ENCODE measurements at regions not wholly inside any gene's neighbourhood (a gene's known extent, or its start where the extent isn't known, plus 50 kb on each side); places are given as distances from the start of the nearest gene placed in this dataset.

DNA sequence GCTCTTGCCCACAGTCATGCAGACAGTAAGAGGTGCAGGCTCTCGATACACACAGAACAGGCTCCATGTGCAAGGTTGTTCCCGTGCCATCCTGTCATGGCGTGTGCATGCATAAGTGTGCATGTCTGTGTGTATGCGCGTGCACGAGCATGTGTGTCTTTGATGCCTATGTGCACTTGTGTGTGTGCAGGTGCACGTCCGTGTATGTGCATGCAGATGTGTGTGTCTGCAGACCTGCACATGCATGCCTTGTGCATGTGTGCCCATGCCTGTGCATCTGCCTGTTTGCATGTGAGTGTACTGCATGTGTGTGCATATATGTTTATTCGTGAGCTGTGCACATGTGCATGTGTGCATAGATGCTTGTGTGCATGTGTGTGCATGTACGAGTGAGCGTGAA is 309.8 kb downstream of the TMEM121 start:
- H3K27ac ChIP-seq (ENCODE audit: insufficient read depth, low read length), result no peak overlapping the region
- no peak overlapping the region for H3K4me2 ChIP-seq (ENCODE audit: extremely low read depth, insufficient read depth, low read length)
- no peaks in the 10 kb centered on the region for H3K36me3 ChIP-seq (ENCODE audit: control insufficient read depth, insufficient read depth, low read length)
- H3K4me3 ChIP-seq (replicated peaks in 1 of 4; ENCODE audit: control extremely low read depth in 1 of 4, insufficient read depth in 1 of 4, low read depth in 3 of 4, low read length in 4 of 4), result no peak overlapping the region
- TF ChIP-seq, protein P1, sequence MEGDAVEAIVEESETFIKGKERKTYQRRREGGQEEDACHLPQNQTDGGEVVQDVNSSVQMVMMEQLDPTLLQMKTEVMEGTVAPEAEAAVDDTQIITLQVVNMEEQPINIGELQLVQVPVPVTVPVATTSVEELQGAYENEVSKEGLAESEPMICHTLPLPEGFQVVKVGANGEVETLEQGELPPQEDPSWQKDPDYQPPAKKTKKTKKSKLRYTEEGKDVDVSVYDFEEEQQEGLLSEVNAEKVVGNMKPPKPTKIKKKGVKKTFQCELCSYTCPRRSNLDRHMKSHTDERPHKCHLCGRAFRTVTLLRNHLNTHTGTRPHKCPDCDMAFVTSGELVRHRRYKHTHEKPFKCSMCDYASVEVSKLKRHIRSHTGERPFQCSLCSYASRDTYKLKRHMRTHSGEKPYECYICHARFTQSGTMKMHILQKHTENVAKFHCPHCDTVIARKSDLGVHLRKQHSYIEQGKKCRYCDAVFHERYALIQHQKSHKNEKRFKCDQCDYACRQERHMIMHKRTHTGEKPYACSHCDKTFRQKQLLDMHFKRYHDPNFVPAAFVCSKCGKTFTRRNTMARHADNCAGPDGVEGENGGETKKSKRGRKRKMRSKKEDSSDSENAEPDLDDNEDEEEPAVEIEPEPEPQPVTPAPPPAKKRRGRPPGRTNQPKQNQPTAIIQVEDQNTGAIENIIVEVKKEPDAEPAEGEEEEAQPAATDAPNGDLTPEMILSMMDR (conservative IDR thresholded peaks at IDR 0.05 in 1 of 2, IDR thresholded peaks at IDR 0.05 in 1 of 2; ENCODE audit: low read depth in 1 of 2, low read length in 2 of 2), result no peak
- TF ChIP-seq EZH2 (IDR thresholded peaks at IDR 0.05; ENCODE audit: low read length, missing control alignments), result no peak
- H3K9me3 ChIP-seq (ENCODE audit: control insufficient read depth, insufficient read depth, low read depth, low read length), result no peaks in the 10 kb centered on the region
- no peaks in the 10 kb centered on the region for H4K20me1 ChIP-seq (ENCODE audit: control insufficient read depth, extremely low read depth, insufficient read depth, low read length)
- no peaks in the 10 kb centered on the region for H3K4me1 ChIP-seq (ENCODE audit: control insufficient read depth, extremely low read depth, insufficient read depth, low read length)
- H3K9ac ChIP-seq (ENCODE audit: insufficient read depth, low read length), result no peak overlapping the region
- no peak for DNase-seq (ENCODE audit: low read depth in 2 of 2)
- no peaks in the 10 kb centered on the region for H3K27me3 ChIP-seq (ENCODE audit: control insufficient read depth, insufficient read depth, low read length)
- no peak overlapping the region for H2AFZ ChIP-seq (ENCODE audit: low read length)
- no peaks in the 10 kb centered on the region for H3K79me2 ChIP-seq (ENCODE audit: control insufficient read depth, insufficient read depth, low read length)

DNA sequence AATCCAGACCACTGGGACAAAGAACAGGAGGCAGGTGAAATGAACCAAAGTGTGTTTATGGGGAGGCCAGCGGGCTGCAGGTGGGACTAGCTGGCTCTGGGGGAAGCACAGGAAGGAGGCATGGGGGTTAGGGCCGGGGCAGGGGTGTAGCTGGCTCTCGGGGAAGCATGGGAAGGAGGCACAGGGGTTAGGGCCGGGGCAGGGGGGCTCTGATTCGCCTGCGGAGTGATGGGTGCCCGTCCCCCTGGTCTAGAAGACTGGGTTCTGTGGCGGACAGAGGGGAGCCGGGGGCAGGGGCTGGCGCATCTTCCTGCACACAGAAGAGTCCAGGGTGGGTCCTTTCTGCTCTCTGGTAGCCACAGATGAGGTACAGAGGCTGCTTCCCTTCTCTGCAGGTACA is 310.3 kb downstream of the TMEM121 start:
- Histone ChIP-seq H3K4me2 (ENCODE audit: extremely low read depth, insufficient read depth, low read length) (no peak overlapping the region), H3K9me3 (ENCODE audit: control insufficient read depth, insufficient read depth, low read depth, low read length) (no peaks in the 10 kb centered on the region)

DNA sequence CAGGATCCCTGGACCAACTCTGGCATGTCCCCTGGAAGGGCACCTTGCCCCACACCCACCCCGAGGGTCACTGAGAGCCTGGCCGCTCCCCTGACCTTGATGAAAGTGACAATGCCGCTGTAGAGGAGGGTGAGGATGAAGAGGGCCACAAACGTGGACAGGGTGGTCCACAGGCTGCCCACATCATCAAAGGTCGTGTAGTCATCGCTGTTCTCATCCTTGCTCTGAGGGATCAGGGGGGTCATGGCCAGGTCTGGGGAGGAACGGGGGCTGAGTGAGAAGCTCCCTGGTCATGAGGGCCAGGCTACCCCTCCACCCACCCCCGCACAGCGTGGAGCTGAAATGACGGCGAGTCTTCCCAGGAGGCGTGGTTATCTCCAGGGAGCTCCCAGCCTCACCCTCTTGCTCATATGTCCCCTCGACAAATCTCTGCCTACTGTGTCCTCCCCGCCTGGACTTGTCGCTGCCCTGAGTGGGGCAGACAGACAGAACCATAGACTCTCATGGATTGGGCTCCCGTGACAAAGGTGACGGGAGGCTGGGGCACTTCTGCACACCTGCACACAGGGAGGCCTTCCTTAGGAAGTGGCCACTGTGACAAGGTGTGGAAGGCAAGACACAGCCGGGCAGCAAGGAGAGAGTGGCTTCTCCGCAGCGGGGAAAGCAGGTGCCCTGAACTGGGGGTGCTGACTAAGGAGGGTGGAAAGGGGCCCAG is 311.1 kb downstream of the TMEM121 start:
- DNase-seq (ENCODE audit: low read depth in 2 of 2), result no peak
- H3K9me3 ChIP-seq (ENCODE audit: control insufficient read depth, insufficient read depth, low read depth, low read length), result no peaks in the 10 kb centered on the region
- TF ChIP-seq, protein P1 (conservative IDR thresholded peaks at IDR 0.05 in 1 of 2, IDR thresholded peaks at IDR 0.05 in 1 of 2; ENCODE audit: low read depth in 1 of 2, low read length in 2 of 2), result no peak
- no peak for TF ChIP-seq EZH2 (IDR thresholded peaks at IDR 0.05; ENCODE audit: low read length, missing control alignments)

More for the DNA sequence above, 310.3 kb downstream of the TMEM121 start:
- Histone ChIP-seq H2AFZ (ENCODE audit: low read length) (no peak overlapping the region), H3K9ac (ENCODE audit: insufficient read depth, low read length) (no peak overlapping the region), H3K27ac (ENCODE audit: insufficient read depth, low read length) (no peak overlapping the region), H3K4me1 (ENCODE audit: control insufficient read depth, extremely low read depth, insufficient read depth, low read length) (no peaks in the 10 kb centered on the region), H3K27me3 (ENCODE audit: control insufficient read depth, insufficient read depth, low read length) (no peaks in the 10 kb centered on the region), H4K20me1 (ENCODE audit: control insufficient read depth, extremely low read depth, insufficient read depth, low read length) (no peaks in the 10 kb centered on the region), H3K79me2 (ENCODE audit: control insufficient read depth, insufficient read depth, low read length) (no peaks in the 10 kb centered on the region), H3K4me3 (replicated peaks in 1 of 4; ENCODE audit: control extremely low read depth in 1 of 4, insufficient read depth in 1 of 4, low read depth in 3 of 4, low read length in 4 of 4) (no peak overlapping the region), H3K36me3 (ENCODE audit: control insufficient read depth, insufficient read depth, low read length) (no peaks in the 10 kb centered on the region)
- TF ChIP-seq, protein P1 (conservative IDR thresholded peaks at IDR 0.05 in 1 of 2, IDR thresholded peaks at IDR 0.05 in 1 of 2; ENCODE audit: low read depth in 1 of 2, low read length in 2 of 2), result no peak
- TF ChIP-seq EZH2 (IDR thresholded peaks at IDR 0.05; ENCODE audit: low read length, missing control alignments), result no peak
- DNase-seq (ENCODE audit: low read depth in 2 of 2), result no peak

More for the DNA sequence above, 311.1 kb downstream of the TMEM121 start:
- Histone ChIP-seq H3K9ac (ENCODE audit: insufficient read depth, low read length) (no peak overlapping the region), H3K36me3 (ENCODE audit: control insufficient read depth, insufficient read depth, low read length) (no peaks in the 10 kb centered on the region), H3K79me2 (ENCODE audit: control insufficient read depth, insufficient read depth, low read length) (no peaks in the 10 kb centered on the region), H3K4me3 (replicated peaks in 1 of 4; ENCODE audit: control extremely low read depth in 1 of 4, insufficient read depth in 1 of 4, low read depth in 3 of 4, low read length in 4 of 4) (no peak overlapping the region), H3K4me1 (ENCODE audit: control insufficient read depth, extremely low read depth, insufficient read depth, low read length) (no peaks in the 10 kb centered on the region), H3K27me3 (ENCODE audit: control insufficient read depth, insufficient read depth, low read length) (no peaks in the 10 kb centered on the region), H4K20me1 (ENCODE audit: control insufficient read depth, extremely low read depth, insufficient read depth, low read length) (no peaks in the 10 kb centered on the region), H2AFZ (ENCODE audit: low read length) (no peak overlapping the region), H3K4me2 (ENCODE audit: extremely low read depth, insufficient read depth, low read length) (no peak overlapping the region), H3K27ac (ENCODE audit: insufficient read depth, low read length) (no peak overlapping the region)
